ENCODE measurements at regions not wholly inside any gene's neighbourhood (a gene's known extent, or its start where the extent isn't known, plus 50 kb on each side); places are given as distances from the start of the nearest gene placed in this dataset.

- no peak for DNase-seq (ENCODE audit: low read depth, low spot score)
Measured at GRCh38 chr1:70888722-70889121, 158.9 kb downstream of the PTGER3 start.

DNA sequence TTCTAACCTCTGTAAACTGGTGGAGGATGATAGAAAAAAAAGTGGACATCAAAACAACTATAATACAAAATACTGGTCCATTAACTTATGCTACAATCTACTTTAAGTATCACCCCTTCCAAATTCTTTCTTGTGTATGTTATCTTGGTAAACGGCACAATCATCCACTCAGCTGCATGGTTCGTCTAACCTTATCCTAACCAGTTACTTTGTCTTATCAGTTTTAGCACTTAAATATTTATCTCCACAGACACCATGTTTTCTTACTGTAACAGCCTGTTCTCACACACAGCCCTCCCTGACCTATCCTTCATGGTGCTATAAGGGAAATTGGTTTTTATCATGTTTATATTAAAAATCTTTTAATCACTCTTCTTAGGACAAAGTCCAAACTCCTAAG lies 157.2 kb downstream of the PTGER3 start:
- no peak for DNase-seq (ENCODE audit: low read depth, low spot score)

DNA sequence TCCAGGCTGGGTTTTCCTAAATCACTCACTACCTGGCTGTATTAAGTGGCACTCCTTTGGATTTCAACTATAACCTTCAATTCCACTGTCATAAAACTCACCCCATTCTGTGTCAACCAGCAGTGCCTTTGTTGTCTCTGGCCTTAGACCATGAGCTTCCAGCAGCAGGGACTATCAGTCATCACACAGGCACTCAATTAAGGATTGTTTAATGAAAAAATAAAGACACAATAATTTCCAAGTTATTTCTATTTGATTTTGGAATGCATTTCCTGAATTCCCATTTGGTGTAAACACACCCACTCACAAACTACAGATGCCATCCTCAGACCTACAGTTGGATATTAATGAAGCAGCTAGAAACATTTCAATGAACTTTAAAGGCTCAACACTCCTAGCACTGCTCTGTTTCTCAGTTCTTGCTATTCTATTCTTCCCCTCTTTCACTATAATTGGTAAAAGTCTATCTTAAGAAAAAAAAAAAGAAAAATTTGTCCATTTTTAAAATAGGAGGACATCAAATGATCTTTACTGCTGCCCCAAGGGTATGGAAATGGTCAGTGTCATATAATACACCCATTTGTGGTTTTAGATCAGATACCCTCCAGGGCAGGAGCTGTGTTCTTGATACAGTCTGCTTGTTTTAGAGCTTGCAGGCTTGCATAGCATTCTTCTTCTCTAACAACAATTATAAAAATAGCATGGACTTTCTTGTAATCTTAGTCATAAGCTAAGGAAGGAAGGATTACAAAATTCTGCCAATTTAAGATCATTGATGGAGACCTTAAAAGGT lies 156.4 kb downstream of the PTGER3 start:
- DNase-seq (ENCODE audit: low read depth, low spot score), result no peak

DNA sequence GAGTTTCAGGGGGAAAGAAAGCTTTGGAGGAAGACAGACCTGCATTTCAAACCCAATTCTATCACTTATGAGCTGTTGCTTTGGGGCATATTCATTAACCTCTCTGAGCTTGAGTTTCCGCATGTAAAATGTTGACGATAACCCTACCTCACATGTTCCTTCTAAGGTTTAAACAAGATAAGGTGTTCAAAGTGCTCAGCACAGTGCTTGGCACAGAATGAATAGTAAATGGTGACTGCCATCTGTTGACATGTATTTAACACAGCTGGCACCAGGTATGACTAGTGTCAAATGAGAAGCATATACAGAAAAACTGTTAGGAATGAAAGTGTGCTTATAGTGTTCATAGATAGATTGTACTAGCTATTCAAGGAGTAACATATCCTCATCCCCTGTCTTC lies 155.5 kb downstream of the PTGER3 start:
- no peak for DNase-seq (ENCODE audit: low read depth, low spot score)

DNA sequence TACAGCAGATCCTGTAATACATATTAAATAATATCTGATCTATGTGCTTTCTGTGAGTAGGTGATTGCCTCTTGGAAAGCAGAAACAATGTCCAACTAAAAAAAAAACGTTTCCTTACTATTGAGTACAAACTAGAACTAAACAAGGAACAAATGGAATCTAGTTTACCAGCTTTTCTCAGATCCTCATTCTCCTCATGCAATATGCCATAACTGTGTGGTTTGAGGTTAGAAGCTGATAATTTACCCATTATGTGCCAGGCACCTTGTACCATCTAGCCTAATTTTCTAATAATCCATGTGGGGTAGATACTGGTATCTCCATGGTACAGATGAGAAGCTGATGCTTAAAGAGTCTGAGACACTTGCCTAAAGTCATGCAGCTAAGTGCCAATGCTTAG lies 154.7 kb downstream of the PTGER3 start:
- no peak for DNase-seq (ENCODE audit: low read depth, low spot score)

DNA sequence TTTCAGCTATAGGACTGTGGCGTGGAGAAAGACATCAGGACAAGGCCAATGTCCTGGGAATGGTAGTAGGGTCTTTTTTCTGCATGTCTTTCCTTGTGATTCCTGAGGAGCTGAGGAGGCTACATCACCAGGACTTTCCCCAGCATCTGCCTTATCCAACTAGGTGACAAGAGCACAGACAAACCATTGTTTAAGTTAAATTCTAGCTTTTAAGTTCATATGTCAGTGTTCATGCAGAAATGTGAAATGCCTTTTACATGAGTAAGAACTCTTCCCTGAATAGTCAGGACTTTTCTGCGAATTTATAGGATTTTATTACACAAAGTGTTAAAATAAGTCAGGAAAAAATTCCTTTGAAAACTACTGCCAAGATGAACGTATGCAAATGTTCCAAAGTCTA lies 154.2 kb downstream of the PTGER3 start:
- no peak for DNase-seq (ENCODE audit: low read depth, low spot score)

DNA sequence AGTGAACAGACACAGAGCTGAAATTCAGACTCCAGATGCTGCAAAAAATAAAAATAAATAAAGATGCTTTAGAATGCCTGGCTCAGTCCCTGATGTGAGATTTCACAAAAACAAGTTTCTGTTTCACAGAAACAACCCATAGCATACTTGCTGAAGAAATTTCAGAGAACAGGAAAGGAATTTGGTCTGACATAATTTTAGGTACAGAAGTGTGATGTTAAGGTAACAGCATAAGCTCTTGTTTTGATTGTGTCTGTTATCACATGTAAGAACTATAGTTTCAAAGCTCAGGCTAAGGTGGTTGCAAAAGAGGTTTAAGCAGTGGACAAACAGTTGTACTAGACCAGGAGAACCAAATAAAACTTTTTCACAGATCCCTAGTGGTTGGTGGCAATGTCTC lies 152.1 kb downstream of the PTGER3 start:
- DNase-seq (ENCODE audit: low read depth, low spot score), result no peak

- DNase-seq (ENCODE audit: low read depth, low spot score), result no peak
Measured at GRCh38 chr1:70896224-70896623, 151.4 kb downstream of the PTGER3 start.

- DNase-seq (ENCODE audit: low read depth, low spot score), result no peak
Measured at GRCh38 chr1:70897273-70897672, 150.3 kb downstream of the PTGER3 start.

GRCh38 chr1:70899735-70900134 lies 147.9 kb downstream of the PTGER3 start:
- DNase-seq (ENCODE audit: low read depth, low spot score), result no peak

DNA sequence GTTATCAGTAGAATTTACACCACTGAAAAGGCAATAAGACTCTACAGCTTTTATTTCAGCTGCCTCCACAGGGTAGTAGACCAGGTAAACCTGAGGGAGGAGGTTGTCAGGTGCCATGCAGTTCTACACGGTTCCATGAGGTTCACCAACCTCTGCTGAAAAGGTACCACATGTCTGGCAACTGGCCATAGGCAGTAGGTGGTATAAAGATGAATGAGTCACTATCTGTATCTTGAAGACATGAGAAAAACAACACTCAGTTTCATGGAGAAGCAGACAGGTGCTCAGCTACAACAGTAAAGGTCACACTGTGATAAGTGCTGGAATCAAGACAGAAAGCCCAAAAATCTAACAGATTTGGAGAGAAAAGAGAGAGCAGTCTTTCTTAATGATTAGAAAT lies 145.4 kb downstream of the PTGER3 start:
- DNase-seq (ENCODE audit: low read depth, low spot score), result no peak

GRCh38 chr1:70906800-70907199 lies 140.8 kb downstream of the PTGER3 start:
- DNase-seq (ENCODE audit: low read depth, low spot score), result no peak

DNA sequence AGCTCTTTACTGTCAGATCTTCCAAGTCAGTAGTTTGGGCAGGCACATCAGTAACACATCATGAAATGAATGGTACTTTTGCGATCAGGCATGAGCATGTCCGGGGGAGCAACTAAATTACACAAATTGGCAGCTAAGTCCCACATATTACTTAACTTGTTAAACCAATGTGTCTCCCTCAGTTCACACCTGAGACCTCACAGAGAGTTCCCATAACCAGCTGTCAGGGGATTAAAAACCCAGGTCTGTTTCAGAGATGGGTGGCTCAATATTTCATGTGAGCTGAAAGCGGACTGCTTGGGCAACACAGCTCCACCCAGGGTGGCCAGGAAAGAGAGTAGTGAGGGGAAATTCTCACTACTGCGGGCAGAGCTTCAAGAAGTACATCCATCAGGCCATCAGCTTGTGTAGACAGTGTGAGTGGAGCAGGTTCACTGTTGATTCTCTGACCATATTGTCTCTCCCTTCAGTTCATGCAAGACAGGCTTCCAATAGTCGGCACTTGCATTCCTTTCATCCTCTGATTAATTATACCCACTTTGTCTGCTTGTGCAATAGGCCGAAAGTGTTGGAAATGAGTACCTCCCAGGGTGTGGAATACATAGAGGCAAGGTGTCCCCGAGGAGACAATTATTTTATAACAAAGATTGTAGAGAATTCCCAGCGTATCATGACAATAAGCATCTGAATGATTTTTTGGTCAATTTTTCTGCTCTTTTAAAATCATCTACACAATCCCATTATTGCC lies 139.9 kb downstream of the PTGER3 start:
- no peak for DNase-seq (ENCODE audit: low read depth, low spot score)

DNA sequence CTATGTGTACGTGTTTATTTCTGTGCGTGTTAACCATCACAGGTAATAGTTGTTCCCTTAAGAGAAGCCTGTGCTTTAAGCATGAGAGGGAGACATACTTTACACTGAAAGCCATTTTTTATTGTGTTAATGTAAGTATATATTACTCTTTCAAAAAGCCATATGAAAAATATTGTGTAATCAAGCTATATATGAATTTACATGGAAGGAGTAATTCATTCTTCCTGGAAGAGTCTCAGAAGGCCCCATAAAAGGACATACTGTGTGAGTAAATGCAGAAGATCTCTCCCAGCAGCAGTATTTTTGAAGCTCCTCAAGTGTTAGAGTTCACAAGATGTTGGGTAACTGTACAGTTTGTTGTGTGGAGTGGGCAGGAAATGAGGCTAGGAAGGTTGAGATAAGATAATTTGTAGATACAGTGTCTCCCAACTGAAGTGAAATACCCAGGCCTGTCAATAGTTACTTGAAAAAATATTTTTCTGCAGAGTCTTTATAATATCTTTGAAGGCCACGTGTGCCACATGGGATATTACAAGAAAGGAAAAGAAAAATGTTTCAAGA lies 138.3 kb downstream of the PTGER3 start:
- no peak for DNase-seq (ENCODE audit: low read depth, low spot score)

- DNase-seq (ENCODE audit: low read depth, low spot score), result no peak
Measured at GRCh38 chr1:70910013-70910412, 137.6 kb downstream of the PTGER3 start.

- DNase-seq (ENCODE audit: low read depth, low spot score), result no peak
Measured at GRCh38 chr1:70911861-70912260, 135.8 kb downstream of the PTGER3 start.

- no peak for DNase-seq (ENCODE audit: low read depth, low spot score)
Measured at GRCh38 chr1:70914224-70914623, 133.4 kb downstream of the PTGER3 start.

DNA sequence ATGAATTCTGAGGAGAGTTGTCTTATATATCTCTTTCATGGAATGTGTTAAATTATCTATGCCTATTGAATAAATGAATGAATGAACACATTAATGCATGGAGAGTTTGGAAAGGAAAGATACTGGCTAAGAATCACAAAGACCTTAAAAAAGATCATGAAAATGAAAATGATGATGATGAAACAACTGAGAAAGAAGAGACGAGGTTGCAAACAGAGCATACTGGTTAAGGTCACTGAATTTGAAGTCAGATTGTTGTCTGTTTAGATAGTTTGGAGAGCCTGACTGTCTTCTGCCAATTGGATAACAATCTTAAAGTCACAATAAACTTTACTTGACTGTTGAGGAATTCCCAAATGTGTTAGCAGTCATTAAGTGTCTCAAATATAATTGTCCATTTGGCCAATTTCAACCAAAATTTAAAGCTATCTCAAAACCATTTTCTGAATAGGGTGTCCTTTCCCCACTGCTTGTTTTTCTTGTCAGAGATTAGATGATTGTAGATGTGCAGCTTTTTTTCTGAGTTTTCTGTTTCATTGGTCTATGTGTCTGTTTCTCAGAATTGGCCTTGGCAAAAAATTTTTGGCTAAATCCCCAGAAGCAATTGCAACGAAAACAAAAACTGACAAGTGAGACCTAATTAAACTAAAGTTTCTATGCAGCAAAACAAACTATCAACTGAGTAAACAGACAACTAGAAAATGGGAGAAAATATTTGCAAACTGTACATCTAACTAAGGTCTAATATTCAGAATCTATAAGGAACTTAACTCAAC lies 132.2 kb downstream of the PTGER3 start:
- DNase-seq (ENCODE audit: low read depth, low spot score), result no peak

DNA sequence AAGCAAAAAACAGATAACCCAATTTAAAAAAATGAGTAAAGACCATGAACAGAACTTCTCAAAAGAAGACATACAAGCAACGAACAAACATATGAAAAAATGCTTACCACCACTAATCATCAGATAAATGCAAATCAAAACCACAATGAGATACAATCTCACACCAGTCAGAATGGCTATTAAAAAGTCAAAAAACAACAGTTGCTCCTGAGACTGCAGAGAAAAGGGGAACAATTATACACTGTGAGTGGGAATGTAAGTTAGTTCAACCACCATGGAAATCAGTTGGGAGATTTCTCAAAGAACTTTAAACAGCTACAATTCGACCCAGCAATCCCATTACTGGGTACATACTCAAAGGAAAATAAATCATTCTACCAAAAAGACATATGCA lies 131.6 kb downstream of the PTGER3 start:
- no peak for DNase-seq (ENCODE audit: low read depth, low spot score)

DNA sequence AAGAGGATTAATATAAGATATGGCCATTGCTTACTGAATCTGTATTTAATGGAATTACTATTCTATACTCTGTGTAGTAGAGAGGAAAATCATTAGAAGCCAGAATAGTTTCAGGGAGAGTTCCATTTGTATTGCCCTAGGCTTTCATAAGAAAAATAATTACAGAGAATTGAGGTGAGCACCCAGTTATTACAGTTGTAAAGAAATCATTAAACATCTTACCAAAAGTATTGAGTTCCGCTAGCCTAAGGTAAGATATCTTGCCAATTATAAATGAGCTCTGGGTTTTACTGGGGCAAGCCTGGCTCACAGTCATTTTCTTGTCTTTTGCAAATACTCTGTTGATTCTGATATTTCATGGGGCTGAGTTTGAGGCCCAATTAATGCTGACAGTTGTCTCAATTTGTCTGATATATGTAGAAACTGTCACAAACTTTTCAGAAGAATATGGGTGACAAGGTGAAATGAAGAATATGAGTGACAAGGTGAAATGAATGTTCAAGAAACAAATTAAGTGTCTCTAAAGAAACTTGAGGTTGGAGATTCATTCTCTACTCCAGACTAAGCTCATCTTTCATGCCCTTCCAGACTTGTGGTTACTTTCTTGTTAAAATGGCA lies 127.8 kb downstream of the PTGER3 start:
- DNase-seq (ENCODE audit: low read depth, low spot score), result no peak
